GM23338 (cell line): ENCODE measurements at regions not wholly inside any gene's neighbourhood (a gene's known extent, or its start where the extent isn't known, plus 50 kb on each side); places are given as distances from the start of the nearest gene placed in this dataset.

Experiments used
- ATAC-seq: fragments of 200-7000 bp; cut with Tn5 transposase; 3 replicates; pipeline ENCODE4 v1.9.1; 2020
- DNase-seq: peaks from one replicate; pipeline ENCODE4 v3.0.0-alpha.2; 2015; ENCODE audit warnings: low spot score
- H2AFZ ChIP-seq: fragments of 200-600 bp; sonication (generic); 2 replicates; pipeline ENCODE4 v1.8.0; 2016; ENCODE audit warnings: antibody characterized with exemption, mild to moderate bottlenecking, moderate library complexity
- H3F3A ChIP-seq: fragments of 200-600 bp; sonication (generic); replicated peaks from 2 replicates; pipeline ENCODE4 v1.8.0; 2017; ENCODE audit warnings: antibody characterized with exemption, mixed run types, low read depth
- H3K27ac ChIP-seq: fragments of 200-600 bp; sonication (generic); 2 replicates; pipeline ENCODE4 v1.6.1; 2016; ENCODE audit warnings: low read depth
- H3K27me3 ChIP-seq: fragments of 200-600 bp; sonication (generic); 2 replicates; pipeline ENCODE4 v1.8.0; 2016; ENCODE audit warnings: mild to moderate bottlenecking, mixed run types, moderate library complexity; ENCODE audit not compliant: insufficient read depth
- H3K36me3 ChIP-seq: fragments of 200-600 bp; sonication (generic); 2 replicates; pipeline ENCODE4 v1.8.0; 2016; ENCODE audit warnings: mild to moderate bottlenecking; ENCODE audit not compliant: insufficient read depth
- H3K4me1 ChIP-seq: fragments of 200-600 bp; sonication (generic); 2 replicates; pipeline ENCODE4 v1.8.0; 2016; ENCODE audit warnings: mild to moderate bottlenecking, moderate library complexity; ENCODE audit not compliant: insufficient read depth
- H3K4me2 ChIP-seq: fragments of 200-600 bp; sonication (generic); 2 replicates; pipeline ENCODE4 v1.7.1; 2017; ENCODE audit warnings: mixed run types
- H3K4me3 ChIP-seq: fragments of 200-600 bp; sonication (generic); 2 replicates; pipeline ENCODE4 v1.6.1; 2016; ENCODE audit warnings: mixed run types
- H3K79me2 ChIP-seq: fragments of 200-600 bp; sonication (generic); replicated peaks from 2 replicates; pipeline ENCODE4 v1.8.0; 2017; ENCODE audit warnings: mild to moderate bottlenecking; ENCODE audit not compliant: insufficient read depth
- H3K9me2 ChIP-seq: fragments of 200-600 bp; sonication (generic); 2 replicates; pipeline ENCODE4 v1.8.0; 2017; ENCODE audit not compliant: insufficient read depth
- H4K20me1 ChIP-seq: fragments of 200-600 bp; sonication (generic); replicated peaks from 2 replicates; pipeline ENCODE4 v1.8.0; 2017; ENCODE audit warnings: mild to moderate bottlenecking; ENCODE audit not compliant: insufficient read depth
- H3K27ac Mint-ChIP-seq: 2 replicates; pipeline ENCODE4 v1.8.0; 2020; ENCODE audit warnings: inconsistent platforms, mild to moderate bottlenecking, moderate library complexity, mixed read lengths
- H3K27me3 Mint-ChIP-seq: 3 replicates; pipeline ENCODE4 v1.8.0; 2022; ENCODE audit warnings: low read depth, mild to moderate bottlenecking, moderate library complexity, mixed read lengths, inconsistent platforms; ENCODE audit not compliant: insufficient read depth, poor library complexity
- H3K36me3 Mint-ChIP-seq: 3 replicates; pipeline ENCODE4 v1.8.0; 2021; ENCODE audit warnings: low read depth, mild to moderate bottlenecking, inconsistent platforms, moderate library complexity, mixed read lengths
- H3K4me1 Mint-ChIP-seq: 3 replicates; pipeline ENCODE4 v1.8.0; 2020; ENCODE audit warnings: mild to moderate bottlenecking, inconsistent platforms, mixed read lengths
- H3K4me3 Mint-ChIP-seq: 3 replicates; pipeline ENCODE4 v1.8.0; 2021; ENCODE audit warnings: moderate library complexity, mild to moderate bottlenecking, inconsistent platforms, mixed read lengths
- H3K9me3 Mint-ChIP-seq: 3 replicates; pipeline ENCODE4 v1.8.0; 2020; ENCODE audit warnings: moderate library complexity, mild to moderate bottlenecking, inconsistent platforms, mixed read lengths
- CREB1 ChIP-seq: fragments of 250-450 bp; sonication (Bioruptor Pico); IDR thresholded peaks from 2 replicates; pipeline ENCODE4 v1.5.0; 2020; ENCODE audit warnings: low read depth, mild to moderate bottlenecking, moderate library complexity
- EZH2 ChIP-seq: fragments of 200-600 bp; sonication (generic); IDR thresholded peaks from one replicate; pipeline ENCODE4 v1.8.0; 2017; ENCODE audit warnings: antibody characterized with exemption, mild to moderate bottlenecking, low read depth; ENCODE audit not compliant: unreplicated experiment
- EZH2phosphoT487 ChIP-seq: fragments of 200-600 bp; sonication (generic); IDR thresholded peaks from one replicate; pipeline ENCODE4 v1.8.1; 2018; ENCODE audit warnings: antibody characterized with exemption; ENCODE audit not compliant: unreplicated experiment
- JUNB ChIP-seq: IDR thresholded peaks from one replicate; pipeline ENCODE4 v1.6.1; 2016; ENCODE audit warnings: antibody characterized with exemption; ENCODE audit not compliant: unreplicated experiment
- NANOG ChIP-seq: IDR thresholded peaks from 2 replicates; pipeline ENCODE4 v1.6.1; 2016; ENCODE audit warnings: antibody characterized with exemption, borderline replicate concordance
- POLR2AphosphoS5 ChIP-seq: IDR thresholded peaks from 2 replicates; pipeline ENCODE4 v1.6.1; 2016; ENCODE audit warnings: antibody characterized with exemption, low read depth
- STAT1 ChIP-seq: IDR thresholded peaks from one replicate; pipeline ENCODE4 v1.6.1; 2016; ENCODE audit warnings: antibody characterized with exemption; ENCODE audit not compliant: unreplicated experiment
- ZNF114 ChIP-seq: fragments of 250-450 bp; sonication (Bioruptor Pico); IDR thresholded peaks from 2 replicates; pipeline ENCODE4 v1.5.0; 2020; ENCODE audit warnings: mild to moderate bottlenecking, moderate library complexity
- ZNF331 ChIP-seq: fragments of 250-450 bp; sonication (Bioruptor Pico); IDR thresholded peaks from 2 replicates; pipeline ENCODE4 v1.5.0; 2020; ENCODE audit warnings: low read depth, mild to moderate bottlenecking, moderate library complexity
- TF ChIP-seq, protein P1 (sequence below): IDR thresholded peaks from one replicate; pipeline ENCODE4 v1.6.1; 2018; ENCODE audit warnings: antibody characterized with exemption; ENCODE audit not compliant: unreplicated experiment
- TF ChIP-seq, protein P2 (sequence below): fragments of 250-450 bp; sonication (Bioruptor Pico); IDR thresholded peaks from 2 replicates; pipeline ENCODE4 v1.5.0; 2020; ENCODE audit warnings: mild to moderate bottlenecking, moderate library complexity
- TF ChIP-seq, protein P3 (sequence below), 2 experiments: fragments of 200-600 bp in 1 of 2; sonication (generic) in 1 of 2; conservative IDR thresholded peaks; 2 replicates each; pipeline versions ENCODE4 v1.5.1 to v1.6.1; 2016 to 2017; ENCODE audit warnings: antibody characterized with exemption in 2 of 2, low read depth in 2 of 2, mild to moderate bottlenecking in 2 of 2, moderate library complexity in 1 of 2
- TF ChIP-seq, protein P4 (sequence below): IDR thresholded peaks from 2 replicates; pipeline ENCODE4 v1.6.1; 2016; ENCODE audit warnings: antibody characterized with exemption

DNA sequence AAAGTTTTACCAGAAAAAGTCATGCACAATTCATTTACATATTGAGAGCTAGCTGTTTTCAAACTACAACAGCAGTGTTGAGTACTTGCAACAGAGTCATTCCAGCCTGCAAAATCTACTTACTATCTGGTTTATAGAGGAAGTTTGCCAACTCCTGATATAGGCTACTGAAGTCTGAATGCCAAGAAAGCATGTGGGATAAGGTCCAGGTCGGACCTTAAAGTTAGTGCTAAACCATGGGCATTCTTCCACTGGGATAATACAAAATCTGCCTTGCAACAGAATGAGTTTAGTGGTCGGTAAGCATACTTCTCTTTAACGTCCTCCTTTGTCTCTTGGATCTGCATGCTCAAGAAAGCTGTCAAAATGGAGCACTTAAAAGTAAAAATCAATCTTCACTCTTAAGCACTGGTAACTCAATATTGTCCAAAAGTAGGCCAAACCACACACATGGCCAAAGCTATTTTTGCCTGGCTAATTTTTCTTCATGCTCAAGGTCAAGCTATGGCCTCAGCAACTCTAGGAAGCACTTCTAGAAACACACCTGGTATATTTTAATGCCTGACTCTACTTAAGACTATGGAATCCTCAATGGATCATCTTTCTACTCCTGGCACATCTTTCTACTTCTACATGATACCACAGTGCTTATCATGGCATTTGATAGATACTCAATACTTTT, 364.9 kb upstream of the KITLG start:
- Histone ChIP-seq H2AFZ (no peak overlapping the region), H3K36me3 (no peaks in the 10 kb centered on the region), H3K4me1 (peaks cover 10% of the 10 kb centered on the region), H4K20me1 (no peaks in the 10 kb centered on the region), H3F3A (no peaks in the 10 kb centered on the region), H3K4me3 (no peak overlapping the region), H3K4me2 (no peak overlapping the region), H3K79me2 (no peaks in the 10 kb centered on the region), H3K27ac (no peak overlapping the region), H3K9me2 (peaks cover 12% of the 10 kb centered on the region), H3K27me3 (peaks cover under 1% of the 10 kb centered on the region; the same call in 1 of the 2 replicates)
- Mint-ChIP-seq H3K27me3 (peaks cover 4% of the 10 kb centered on the region), H3K4me3 (no peak overlapping the region), H3K36me3 (peaks cover 5% of the 10 kb centered on the region; the same call in 1 of the 3 replicates), H3K9me3 (peaks cover 10% of the 10 kb centered on the region; the same call in 2 of the 3 replicates), H3K27ac (no peak overlapping the region), H3K4me1 (peaks cover 22% of the 10 kb centered on the region)
- ATAC-seq (no peak), DNase-seq (no peak)
- no peak for TF ChIP-seq STAT1
- TF ChIP-seq EZH2 = no peak
- TF ChIP-seq, protein P1, sequence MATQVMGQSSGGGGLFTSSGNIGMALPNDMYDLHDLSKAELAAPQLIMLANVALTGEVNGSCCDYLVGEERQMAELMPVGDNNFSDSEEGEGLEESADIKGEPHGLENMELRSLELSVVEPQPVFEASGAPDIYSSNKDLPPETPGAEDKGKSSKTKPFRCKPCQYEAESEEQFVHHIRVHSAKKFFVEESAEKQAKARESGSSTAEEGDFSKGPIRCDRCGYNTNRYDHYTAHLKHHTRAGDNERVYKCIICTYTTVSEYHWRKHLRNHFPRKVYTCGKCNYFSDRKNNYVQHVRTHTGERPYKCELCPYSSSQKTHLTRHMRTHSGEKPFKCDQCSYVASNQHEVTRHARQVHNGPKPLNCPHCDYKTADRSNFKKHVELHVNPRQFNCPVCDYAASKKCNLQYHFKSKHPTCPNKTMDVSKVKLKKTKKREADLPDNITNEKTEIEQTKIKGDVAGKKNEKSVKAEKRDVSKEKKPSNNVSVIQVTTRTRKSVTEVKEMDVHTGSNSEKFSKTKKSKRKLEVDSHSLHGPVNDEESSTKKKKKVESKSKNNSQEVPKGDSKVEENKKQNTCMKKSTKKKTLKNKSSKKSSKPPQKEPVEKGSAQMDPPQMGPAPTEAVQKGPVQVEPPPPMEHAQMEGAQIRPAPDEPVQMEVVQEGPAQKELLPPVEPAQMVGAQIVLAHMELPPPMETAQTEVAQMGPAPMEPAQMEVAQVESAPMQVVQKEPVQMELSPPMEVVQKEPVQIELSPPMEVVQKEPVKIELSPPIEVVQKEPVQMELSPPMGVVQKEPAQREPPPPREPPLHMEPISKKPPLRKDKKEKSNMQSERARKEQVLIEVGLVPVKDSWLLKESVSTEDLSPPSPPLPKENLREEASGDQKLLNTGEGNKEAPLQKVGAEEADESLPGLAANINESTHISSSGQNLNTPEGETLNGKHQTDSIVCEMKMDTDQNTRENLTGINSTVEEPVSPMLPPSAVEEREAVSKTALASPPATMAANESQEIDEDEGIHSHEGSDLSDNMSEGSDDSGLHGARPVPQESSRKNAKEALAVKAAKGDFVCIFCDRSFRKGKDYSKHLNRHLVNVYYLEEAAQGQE = no peak
- no peak for TF ChIP-seq EZH2phosphoT487
- TF ChIP-seq, protein P2, sequence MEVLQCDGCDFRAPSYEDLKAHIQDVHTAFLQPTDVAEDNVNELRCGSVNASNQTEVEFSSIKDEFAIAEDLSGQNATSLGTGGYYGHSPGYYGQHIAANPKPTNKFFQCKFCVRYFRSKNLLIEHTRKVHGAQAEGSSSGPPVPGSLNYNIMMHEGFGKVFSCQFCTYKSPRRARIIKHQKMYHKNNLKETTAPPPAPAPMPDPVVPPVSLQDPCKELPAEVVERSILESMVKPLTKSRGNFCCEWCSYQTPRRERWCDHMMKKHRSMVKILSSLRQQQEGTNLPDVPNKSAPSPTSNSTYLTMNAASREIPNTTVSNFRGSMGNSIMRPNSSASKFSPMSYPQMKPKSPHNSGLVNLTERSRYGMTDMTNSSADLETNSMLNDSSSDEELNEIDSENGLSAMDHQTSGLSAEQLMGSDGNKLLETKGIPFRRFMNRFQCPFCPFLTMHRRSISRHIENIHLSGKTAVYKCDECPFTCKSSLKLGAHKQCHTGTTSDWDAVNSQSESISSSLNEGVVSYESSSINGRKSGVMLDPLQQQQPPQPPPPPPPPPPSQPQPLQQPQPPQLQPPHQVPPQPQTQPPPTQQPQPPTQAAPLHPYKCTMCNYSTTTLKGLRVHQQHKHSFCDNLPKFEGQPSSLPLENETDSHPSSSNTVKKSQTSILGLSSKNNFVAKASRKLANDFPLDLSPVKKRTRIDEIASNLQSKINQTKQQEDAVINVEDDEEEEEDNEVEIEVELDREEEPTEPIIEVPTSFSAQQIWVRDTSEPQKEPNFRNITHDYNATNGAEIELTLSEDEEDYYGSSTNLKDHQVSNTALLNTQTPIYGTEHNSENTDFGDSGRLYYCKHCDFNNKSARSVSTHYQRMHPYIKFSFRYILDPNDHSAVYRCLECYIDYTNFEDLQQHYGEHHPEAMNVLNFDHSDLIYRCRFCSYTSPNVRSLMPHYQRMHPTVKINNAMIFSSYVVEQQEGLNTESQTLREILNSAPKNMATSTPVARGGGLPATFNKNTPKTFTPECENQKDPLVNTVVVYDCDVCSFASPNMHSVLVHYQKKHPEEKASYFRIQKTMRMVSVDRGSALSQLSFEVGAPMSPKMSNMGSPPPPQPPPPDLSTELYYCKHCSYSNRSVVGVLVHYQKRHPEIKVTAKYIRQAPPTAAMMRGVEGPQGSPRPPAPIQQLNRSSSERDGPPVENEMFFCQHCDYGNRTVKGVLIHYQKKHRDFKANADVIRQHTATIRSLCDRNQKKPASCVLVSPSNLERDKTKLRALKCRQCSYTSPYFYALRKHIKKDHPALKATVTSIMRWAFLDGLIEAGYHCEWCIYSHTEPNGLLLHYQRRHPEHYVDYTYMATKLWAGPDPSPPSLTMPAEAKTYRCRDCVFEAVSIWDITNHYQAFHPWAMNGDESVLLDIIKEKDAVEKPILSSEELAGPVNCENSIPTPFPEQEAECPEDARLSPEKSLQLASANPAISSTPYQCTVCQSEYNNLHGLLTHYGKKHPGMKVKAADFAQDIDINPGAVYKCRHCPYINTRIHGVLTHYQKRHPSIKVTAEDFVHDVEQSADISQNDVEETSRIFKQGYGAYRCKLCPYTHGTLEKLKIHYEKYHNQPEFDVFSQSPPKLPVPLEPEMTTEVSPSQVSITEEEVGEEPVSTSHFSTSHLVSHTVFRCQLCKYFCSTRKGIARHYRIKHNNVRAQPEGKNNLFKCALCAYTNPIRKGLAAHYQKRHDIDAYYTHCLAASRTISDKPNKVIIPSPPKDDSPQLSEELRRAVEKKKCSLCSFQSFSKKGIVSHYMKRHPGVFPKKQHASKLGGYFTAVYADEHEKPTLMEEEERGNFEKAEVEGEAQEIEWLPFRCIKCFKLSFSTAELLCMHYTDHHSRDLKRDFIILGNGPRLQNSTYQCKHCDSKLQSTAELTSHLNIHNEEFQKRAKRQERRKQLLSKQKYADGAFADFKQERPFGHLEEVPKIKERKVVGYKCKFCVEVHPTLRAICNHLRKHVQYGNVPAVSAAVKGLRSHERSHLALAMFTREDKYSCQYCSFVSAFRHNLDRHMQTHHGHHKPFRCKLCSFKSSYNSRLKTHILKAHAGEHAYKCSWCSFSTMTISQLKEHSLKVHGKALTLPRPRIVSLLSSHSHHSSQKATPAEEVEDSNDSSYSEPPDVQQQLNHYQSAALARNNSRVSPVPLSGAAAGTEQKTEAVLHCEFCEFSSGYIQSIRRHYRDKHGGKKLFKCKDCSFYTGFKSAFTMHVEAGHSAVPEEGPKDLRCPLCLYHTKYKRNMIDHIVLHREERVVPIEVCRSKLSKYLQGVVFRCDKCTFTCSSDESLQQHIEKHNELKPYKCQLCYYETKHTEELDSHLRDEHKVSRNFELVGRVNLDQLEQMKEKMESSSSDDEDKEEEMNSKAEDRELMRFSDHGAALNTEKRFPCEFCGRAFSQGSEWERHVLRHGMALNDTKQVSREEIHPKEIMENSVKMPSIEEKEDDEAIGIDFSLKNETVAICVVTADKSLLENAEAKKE (CRISPR knock-in tag) = no peak
- TF ChIP-seq, protein P3, sequence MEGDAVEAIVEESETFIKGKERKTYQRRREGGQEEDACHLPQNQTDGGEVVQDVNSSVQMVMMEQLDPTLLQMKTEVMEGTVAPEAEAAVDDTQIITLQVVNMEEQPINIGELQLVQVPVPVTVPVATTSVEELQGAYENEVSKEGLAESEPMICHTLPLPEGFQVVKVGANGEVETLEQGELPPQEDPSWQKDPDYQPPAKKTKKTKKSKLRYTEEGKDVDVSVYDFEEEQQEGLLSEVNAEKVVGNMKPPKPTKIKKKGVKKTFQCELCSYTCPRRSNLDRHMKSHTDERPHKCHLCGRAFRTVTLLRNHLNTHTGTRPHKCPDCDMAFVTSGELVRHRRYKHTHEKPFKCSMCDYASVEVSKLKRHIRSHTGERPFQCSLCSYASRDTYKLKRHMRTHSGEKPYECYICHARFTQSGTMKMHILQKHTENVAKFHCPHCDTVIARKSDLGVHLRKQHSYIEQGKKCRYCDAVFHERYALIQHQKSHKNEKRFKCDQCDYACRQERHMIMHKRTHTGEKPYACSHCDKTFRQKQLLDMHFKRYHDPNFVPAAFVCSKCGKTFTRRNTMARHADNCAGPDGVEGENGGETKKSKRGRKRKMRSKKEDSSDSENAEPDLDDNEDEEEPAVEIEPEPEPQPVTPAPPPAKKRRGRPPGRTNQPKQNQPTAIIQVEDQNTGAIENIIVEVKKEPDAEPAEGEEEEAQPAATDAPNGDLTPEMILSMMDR (conservative IDR thresholded peaks at IDR 0.05; ENCODE audit: low read depth in 2 of 2) = no peak
- TF ChIP-seq CREB1 (CRISPR knock-in tag) = no peak
- no peak for TF ChIP-seq POLR2AphosphoS5
- TF ChIP-seq NANOG = no peak
- no peak for TF ChIP-seq JUNB
- TF ChIP-seq ZNF331 (CRISPR knock-in tag) = no peak
- TF ChIP-seq, protein P4, sequence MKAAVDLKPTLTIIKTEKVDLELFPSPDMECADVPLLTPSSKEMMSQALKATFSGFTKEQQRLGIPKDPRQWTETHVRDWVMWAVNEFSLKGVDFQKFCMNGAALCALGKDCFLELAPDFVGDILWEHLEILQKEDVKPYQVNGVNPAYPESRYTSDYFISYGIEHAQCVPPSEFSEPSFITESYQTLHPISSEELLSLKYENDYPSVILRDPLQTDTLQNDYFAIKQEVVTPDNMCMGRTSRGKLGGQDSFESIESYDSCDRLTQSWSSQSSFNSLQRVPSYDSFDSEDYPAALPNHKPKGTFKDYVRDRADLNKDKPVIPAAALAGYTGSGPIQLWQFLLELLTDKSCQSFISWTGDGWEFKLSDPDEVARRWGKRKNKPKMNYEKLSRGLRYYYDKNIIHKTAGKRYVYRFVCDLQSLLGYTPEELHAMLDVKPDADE = no peak
- TF ChIP-seq ZNF114 (CRISPR knock-in tag) = no peak
